GM12892 (cell line): ENCODE measurements at regions not wholly inside any gene's neighbourhood (a gene's known extent, or its start where the extent isn't known, plus 50 kb on each side); places are given as distances from the start of the nearest gene placed in this dataset.

Source experiments
- DNase-seq: peaks from one replicate; pipeline ENCODE4 v3.0.0; 2011; ENCODE audit not compliant: insufficient read length
- FAIRE-seq: peaks from 2 replicates; lab custom pipeline; 2011; peaks lifted over from hg19 to GRCh38; lab: Jason Lieb, UNC
- POLR2A ChIP-seq: IDR thresholded peaks from 2 replicates; pipeline ENCODE4 v1.6.1; 2011; ENCODE audit warnings: low read depth, low read length, control low read depth
- POLR2AphosphoS5 ChIP-seq: IDR thresholded peaks from 2 replicates; pipeline ENCODE4 v1.6.1; 2011; ENCODE audit warnings: low read depth, low read length, control low read depth
- TAF1 ChIP-seq: IDR thresholded peaks from 2 replicates; pipeline ENCODE4 v1.6.1; 2011; ENCODE audit warnings: low read depth, mild to moderate bottlenecking, control low read depth, low read length, borderline replicate concordance

- DNase-seq: no peak
- no peak for FAIRE-seq
- TF ChIP-seq TAF1: no peak
- no peak for TF ChIP-seq POLR2AphosphoS5
- no peak for TF ChIP-seq POLR2A
These were observed 678.5 kb downstream of the NR2F2 start for GRCh38 chr15:97009031-97009431.

GRCh38 chr15:97012986-97013385, 682.5 kb downstream of the NR2F2 start:
- no peak for FAIRE-seq
- no peak for DNase-seq
- TF ChIP-seq POLR2AphosphoS5 (no peak), TAF1 (no peak), POLR2A (no peak)

GRCh38 chr15:97013491-97013890, 683.0 kb downstream of the NR2F2 start:
- FAIRE-seq: no peak
- TF ChIP-seq POLR2A: no peak
- TF ChIP-seq POLR2AphosphoS5: no peak
- TF ChIP-seq TAF1: no peak
- DNase-seq: no peak

- DNase-seq: no peak
- TF ChIP-seq TAF1: no peak
- no peak for FAIRE-seq
These were observed 683.5 kb downstream of the NR2F2 start for GRCh38 chr15:97014001-97014400.

- FAIRE-seq (no peak), DNase-seq (no peak)
- TF ChIP-seq TAF1 (no peak), POLR2AphosphoS5 (no peak)
These were observed 693.0 kb downstream of the NR2F2 start for GRCh38 chr15:97023488-97023844.

- no peak for DNase-seq
- TF ChIP-seq POLR2A (no peak), POLR2AphosphoS5 (no peak), TAF1 (no peak)
- no peak for FAIRE-seq
These were observed 696.3 kb downstream of the NR2F2 start for GRCh38 chr15:97026781-97027180.

- no peak for FAIRE-seq
- DNase-seq: no peak
- TF ChIP-seq POLR2AphosphoS5 (no peak), POLR2A (no peak), TAF1 (no peak)
These were observed 697.3 kb downstream of the NR2F2 start for GRCh38 chr15:97027772-97028171.

GRCh38 chr15:97030251-97030650, 699.8 kb downstream of the NR2F2 start:
- DNase-seq (no peak), FAIRE-seq (no peak)
- TF ChIP-seq POLR2A (no peak), POLR2AphosphoS5 (no peak), TAF1 (no peak)

GRCh38 chr15:97036301-97036700, 705.8 kb downstream of the NR2F2 start:
- FAIRE-seq: no peak
- TF ChIP-seq POLR2AphosphoS5: no peak
- TF ChIP-seq POLR2A: no peak
- no peak for TF ChIP-seq TAF1
- DNase-seq: no peak

GRCh38 chr15:97037080-97037479, 706.6 kb downstream of the NR2F2 start:
- TF ChIP-seq TAF1 (no peak), POLR2AphosphoS5 (no peak), POLR2A (no peak)
- DNase-seq (no peak), FAIRE-seq (no peak)

GRCh38 chr15:97045666-97046421, 715.3 kb downstream of the NR2F2 start:
- FAIRE-seq (no peak), DNase-seq (no peak)
- no peak for TF ChIP-seq POLR2A
- no peak for TF ChIP-seq POLR2AphosphoS5
- no peak for TF ChIP-seq TAF1

- DNase-seq: no peak
- TF ChIP-seq POLR2AphosphoS5: no peak
- no peak for FAIRE-seq
These were observed 722.0 kb downstream of the NR2F2 start for GRCh38 chr15:97052513-97052912.

- FAIRE-seq (no peak), DNase-seq (no peak)
- no peak for TF ChIP-seq POLR2AphosphoS5
- TF ChIP-seq POLR2A: no peak
- TF ChIP-seq TAF1: no peak
These were observed 723.1 kb downstream of the NR2F2 start for GRCh38 chr15:97053635-97054034.
